CD14-positive monocyte (primary cell): ENCODE measurements at regions not wholly inside any gene's neighbourhood (a gene's known extent, or its start where the extent isn't known, plus 50 kb on each side); places are given as distances from the start of the nearest gene placed in this dataset.

Experiments used
- DNase-seq, 3 donors: peaks; one replicate each; pipeline ENCODE4 v3.0.0-alpha.2; 2011 to 2022
- H2AFZ ChIP-seq: 2 replicates; pipeline ENCODE4 v1.6.0; 2012; ENCODE audit warnings: mild to moderate bottlenecking, low read depth, low read length, inconsistent platforms; ENCODE audit not compliant: insufficient read depth, poor library complexity, severe bottlenecking
- H3K27ac ChIP-seq, 2 donors: 1 replicate in 1 of 2; 2 replicates in 1 of 2; pipeline ENCODE4 v1.5.1; 2012 to 2013; ENCODE audit warnings: low read length in 2 of 2, control low read depth in 1 of 2, inconsistent platforms in 1 of 2, low read depth in 1 of 2, mild to moderate bottlenecking in 1 of 2
- H3K27me3 ChIP-seq, 2 donors: one replicate each; pipeline versions ENCODE4 v1.6.0 to v1.6.1; 2011 to 2013; ENCODE audit warnings: low read length in 2 of 2; ENCODE audit not compliant: control insufficient read depth in 2 of 2, insufficient read depth in 2 of 2
- H3K36me3 ChIP-seq, 2 donors: replicated peaks in 1 of 2; 1 replicate in 1 of 2; 2 replicates in 1 of 2; pipeline versions ENCODE4 v1.5.1 to v1.6.1; 2012 to 2013; ENCODE audit warnings: low read length in 2 of 2, control low read depth in 1 of 2, inconsistent platforms in 1 of 2, mild to moderate bottlenecking in 1 of 2; ENCODE audit not compliant: insufficient read depth in 2 of 2, control insufficient read depth in 1 of 2
- H3K4me1 ChIP-seq, 2 donors: 1 replicate in 1 of 2; 2 replicates in 1 of 2; pipeline versions ENCODE4 v1.5.1 to v1.6.1; 2012 to 2013; ENCODE audit warnings: low read length in 2 of 2, control low read depth in 1 of 2, inconsistent platforms in 1 of 2, mild to moderate bottlenecking in 1 of 2, moderate library complexity in 1 of 2; ENCODE audit not compliant: insufficient read depth in 2 of 2, control insufficient read depth in 1 of 2
- H3K4me2 ChIP-seq: replicated peaks from 2 replicates; pipeline ENCODE3; 2012; ENCODE audit warnings: low read length, moderate library complexity, mild to moderate bottlenecking; ENCODE audit not compliant: poor library complexity, severe bottlenecking; ENCODE audit errors: extremely low read depth
- H3K4me3 ChIP-seq, 3 experiments: fragments of 200-600 bp in 1 of 3; sonication (generic) in 1 of 3; replicated peaks in 1 of 3; 1 replicate in 2 of 3; 2 replicates in 1 of 3; pipeline ENCODE4 v1.5.1; 2011 to 2013; ENCODE audit warnings: low read length in 3 of 3, mild to moderate bottlenecking in 3 of 3, control low read depth in 2 of 3, low read depth in 2 of 3, inconsistent platforms in 1 of 3, moderate library complexity in 1 of 3
- H3K79me2 ChIP-seq: 2 replicates; pipeline ENCODE4 v1.6.0; 2012; ENCODE audit warnings: mild to moderate bottlenecking, control low read depth, inconsistent platforms, low read length, moderate library complexity; ENCODE audit not compliant: insufficient read depth
- H3K9ac ChIP-seq: 2 replicates; pipeline ENCODE4 v1.6.0; 2017; ENCODE audit warnings: low read length, mild to moderate bottlenecking; ENCODE audit not compliant: insufficient read depth, poor library complexity, severe bottlenecking
- H3K9me3 ChIP-seq, 2 donors: replicated peaks in 1 of 2; 1 replicate in 1 of 2; 2 replicates in 1 of 2; pipeline versions ENCODE4 v1.5.1 to v1.6.1; 2012 to 2013; ENCODE audit warnings: low read length in 2 of 2, control low read depth in 1 of 2; ENCODE audit not compliant: control insufficient read depth in 1 of 2, insufficient read depth in 1 of 2
- H4K20me1 ChIP-seq: 2 replicates; pipeline ENCODE4 v1.6.0; 2012; ENCODE audit warnings: mild to moderate bottlenecking, low read length, control low read depth, moderate library complexity; ENCODE audit not compliant: insufficient read depth
- H3K27ac Mint-ChIP-seq, 7 donors: one replicate each; pipeline ENCODE4 v1.8.0; 2020; ENCODE audit warnings: mild to moderate bottlenecking in 7 of 7, mixed read lengths in 7 of 7, moderate library complexity in 6 of 7, inconsistent platforms in 2 of 7
- H3K27me3 Mint-ChIP-seq, 3 donors: one replicate each; pipeline ENCODE4 v1.8.0; 2021 to 2022; ENCODE audit warnings: low read depth in 3 of 3, mild to moderate bottlenecking in 3 of 3, mixed read lengths in 3 of 3, moderate library complexity in 3 of 3, inconsistent platforms in 1 of 3
- H3K36me3 Mint-ChIP-seq, 2 donors: one replicate each; pipeline ENCODE4 v1.8.0; 2020; ENCODE audit warnings: mixed read lengths in 2 of 2, inconsistent platforms in 1 of 2, mild to moderate bottlenecking in 1 of 2
- H3K4me1 Mint-ChIP-seq: one replicate; pipeline ENCODE4 v1.8.0; 2020; ENCODE audit warnings: mild to moderate bottlenecking, mixed read lengths
- H3K4me3 Mint-ChIP-seq, 2 donors: one replicate each; pipeline ENCODE4 v1.8.0; 2020; ENCODE audit warnings: mild to moderate bottlenecking in 2 of 2, mixed read lengths in 2 of 2, moderate library complexity in 1 of 2
- H3K9me3 Mint-ChIP-seq, 7 donors: one replicate each; pipeline ENCODE4 v1.8.0; 2020 to 2022; ENCODE audit warnings: mixed read lengths in 7 of 7, mild to moderate bottlenecking in 6 of 7, moderate library complexity in 6 of 7, inconsistent platforms in 2 of 7
- CTCF ChIP-seq: fragments of 200-600 bp; IDR thresholded peaks from one replicate; pipeline ENCODE4 v1.8.0; 2022; ENCODE audit warnings: antibody characterized with exemption, mild to moderate bottlenecking
- WGBS: methylation state at CpG from one replicate; pipeline ENCODE4 v1.1.5; 2013; ENCODE audit warnings: missing lambda C conversion rate; ENCODE audit not compliant: insufficient coverage; 5-methylcytosine and 5-hydroxymethylcytosine counted together
- intact Hi-C, 2 donors: fragments of 100-400 bp; cut with micrococcal nuclease; formaldehyde crosslinking; loops; one replicate each; pipeline versions ENCODE4 v1.15.0 to v1.15.1; 2023

GRCh38 chr12:29039013-29039412 is 110.1 kb upstream of the FAR2 start:
- no peak overlapping the region for H2AFZ ChIP-seq
- H3K9me3 Mint-ChIP-seq = no peaks in the 10 kb centered on the region
- H3K27me3 Mint-ChIP-seq = peaks cover 0 to 3% (median 2%) of the 10 kb centered on the region in 3 donors
- no peak overlapping the region for H3K4me3 ChIP-seq
- H3K4me1 ChIP-seq = no peaks in the 10 kb centered on the region
- H3K4me2 ChIP-seq = no peak overlapping the region
- TF ChIP-seq CTCF = no peak
- no CpG with 5 or more reads among the region's 3 CpGs for WGBS
- H3K4me1 Mint-ChIP-seq = no peaks in the 10 kb centered on the region
- no peak overlapping the region for H3K9ac ChIP-seq
- H3K27ac Mint-ChIP-seq = no peak overlapping the region
- H4K20me1 ChIP-seq = no peaks in the 10 kb centered on the region
- DNase-seq = no peak
- H3K79me2 ChIP-seq = no peaks in the 10 kb centered on the region
- H3K27ac ChIP-seq = no peak overlapping the region
- peaks cover 0 to 2% of the 10 kb centered on the region in 2 donors for H3K27me3 ChIP-seq
- H3K9me3 ChIP-seq = no peaks in the 10 kb centered on the region
- H3K36me3 ChIP-seq = no peaks in the 10 kb centered on the region
- intact Hi-C loops = no loop called here
- H3K36me3 Mint-ChIP-seq = no peaks in the 10 kb centered on the region
- H3K4me3 Mint-ChIP-seq = no peak overlapping the region

GRCh38 chr12:29041621-29042020 is 107.5 kb upstream of the FAR2 start:
- Histone ChIP-seq H3K27ac (no peak overlapping the region), H3K4me3 (no peak overlapping the region), H3K9me3 (no peaks in the 10 kb centered on the region), H3K4me2 (no peak overlapping the region), H2AFZ (no peak overlapping the region), H3K79me2 (no peaks in the 10 kb centered on the region), H3K9ac (no peak overlapping the region), H3K27me3 (no peaks in the 10 kb centered on the region), H3K36me3 (no peaks in the 10 kb centered on the region), H4K20me1 (no peaks in the 10 kb centered on the region), H3K4me1 (no peaks in the 10 kb centered on the region)
- DNase-seq = no peak
- no CpG with 5 or more reads among the region's 4 CpGs for WGBS
- Mint-ChIP-seq H3K36me3 (no peaks in the 10 kb centered on the region), H3K4me1 (no peaks in the 10 kb centered on the region), H3K4me3 (no peak overlapping the region), H3K9me3 (no peaks in the 10 kb centered on the region), H3K27ac (no peak overlapping the region), H3K27me3 (peaks cover 0 to 3% (median 2%) of the 10 kb centered on the region in 3 donors)
- TF ChIP-seq CTCF = no peak
- intact Hi-C loops = no loop called here
